ENCODE measurements at regions not wholly inside any gene's neighbourhood (a gene's known extent, or its start where the extent isn't known, plus 50 kb on each side); places are given as distances from the start of the nearest gene placed in this dataset.
"Not testable (repeated sequence)": the region's sequence is repeated elsewhere in the genome, so short reads cannot be mapped to it uniquely, and the experiment has no call there.

DNA sequence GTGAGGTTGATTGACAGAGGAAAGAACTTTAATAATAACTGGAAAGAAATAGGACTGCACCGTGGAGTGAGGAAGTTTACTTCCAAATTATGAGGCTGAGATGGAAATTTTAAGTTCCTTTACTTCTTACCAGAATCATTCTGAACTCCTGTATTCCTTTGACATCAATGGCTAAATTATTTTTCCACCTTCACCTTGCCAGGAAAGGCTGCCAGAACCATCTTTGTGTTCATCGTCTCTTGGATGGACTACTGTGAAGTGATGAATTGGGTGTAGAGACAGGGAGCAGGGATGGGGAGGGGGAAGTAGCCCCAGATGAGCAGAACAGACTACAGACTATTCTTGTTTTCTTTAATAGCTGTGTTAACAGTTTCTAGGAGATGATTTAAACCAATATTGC is 102.1 kb upstream of the CEP162 start:
- no peak for DNase-seq (ENCODE audit: low read depth, low spot score)
- in situ Hi-C loops (cut with HindIII; ENCODE audit: low sequenced_read_pairs): no loop called here
- no peak for TF ChIP-seq CTCF (IDR thresholded peaks at IDR 0.05; ENCODE audit: low read depth, low read length)
- no peak overlapping the region for H3K4me3 ChIP-seq (ENCODE audit: low read depth, low read length)

- DNase-seq (ENCODE audit: low read depth, low spot score): no peak
- no peak for TF ChIP-seq CTCF (IDR thresholded peaks at IDR 0.05; ENCODE audit: low read depth, low read length)
- in situ Hi-C loops (cut with HindIII; ENCODE audit: low sequenced_read_pairs): no loop called here
- no peak overlapping the region for H3K4me3 ChIP-seq (ENCODE audit: low read depth, low read length)
Observed at GRCh38 chr6:84329077-84329476, 101.6 kb upstream of the CEP162 start.

GRCh38 chr6:84317463-84317862 is 90.0 kb upstream of the CEP162 start:
- in situ Hi-C loops (cut with HindIII; ENCODE audit: low sequenced_read_pairs): no loop called here
- DNase-seq (ENCODE audit: low read depth, low spot score): no peak
- H3K4me3 ChIP-seq (ENCODE audit: low read depth, low read length): no peak overlapping the region
- TF ChIP-seq CTCF (IDR thresholded peaks at IDR 0.05; ENCODE audit: low read depth, low read length): no peak

DNA sequence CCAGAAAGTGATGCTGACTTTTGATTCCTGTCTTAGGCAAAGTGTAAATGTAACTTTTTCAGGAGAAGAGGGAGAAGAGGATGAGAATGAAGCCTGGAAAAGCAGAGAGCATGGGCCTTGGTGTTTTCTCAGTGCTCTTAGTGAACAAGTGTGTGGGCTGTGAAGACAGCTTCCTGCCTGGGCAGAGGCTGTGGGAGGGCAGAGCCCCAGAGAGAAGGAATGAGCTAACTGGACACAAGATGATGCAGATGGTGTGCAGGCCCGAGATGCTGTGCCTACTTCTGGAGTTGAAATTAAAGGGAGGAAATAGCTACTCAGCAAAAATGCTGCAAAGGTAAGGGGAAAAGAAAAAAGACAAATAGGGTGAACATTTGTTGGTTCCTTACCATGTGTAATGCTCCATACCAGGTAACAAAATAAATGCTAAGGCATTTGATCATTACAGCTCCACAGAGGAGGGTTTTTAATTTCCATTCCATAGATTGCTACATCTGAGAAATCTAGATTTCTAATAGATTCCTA is 87.0 kb upstream of the CEP162 start:
- in situ Hi-C loops (cut with HindIII; ENCODE audit: low sequenced_read_pairs): no loop called here
- no peak for TF ChIP-seq CTCF (IDR thresholded peaks at IDR 0.05; ENCODE audit: low read depth, low read length)

DNA sequence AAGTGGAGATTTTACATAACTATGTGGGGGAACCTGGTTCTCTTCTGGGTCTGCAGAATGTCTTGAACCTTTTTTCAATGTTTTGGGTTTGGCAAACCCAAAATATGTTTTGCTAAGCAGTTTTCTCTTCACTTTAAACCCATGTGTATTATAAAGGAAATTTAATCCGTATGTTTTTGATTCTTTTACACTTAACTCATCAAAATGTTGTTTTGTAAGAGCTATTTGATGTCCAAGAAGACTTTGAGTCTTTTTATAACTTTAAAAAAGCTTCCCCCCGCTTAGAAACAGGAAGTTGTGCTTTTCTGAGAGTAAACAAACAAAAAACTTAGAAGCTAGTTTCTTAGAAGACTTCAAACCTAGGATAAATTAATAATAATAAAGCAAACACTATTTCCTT is 81.9 kb upstream of the CEP162 start:
- no peak for DNase-seq (ENCODE audit: low read depth, low spot score)
- in situ Hi-C loops (cut with HindIII; ENCODE audit: low sequenced_read_pairs): no loop called here
- H3K4me3 ChIP-seq (ENCODE audit: low read depth, low read length): no peak overlapping the region
- TF ChIP-seq CTCF (IDR thresholded peaks at IDR 0.05; ENCODE audit: low read depth, low read length): no peak

More for the DNA sequence above, 87.0 kb upstream of the CEP162 start:
- no peak for DNase-seq (ENCODE audit: low read depth, low spot score)
- H3K4me3 ChIP-seq (ENCODE audit: low read depth, low read length): no peak overlapping the region

- in situ Hi-C loops (cut with HindIII; ENCODE audit: low sequenced_read_pairs): no loop called here
- DNase-seq (ENCODE audit: low read depth, low spot score): no peak
- TF ChIP-seq CTCF (IDR thresholded peaks at IDR 0.05; ENCODE audit: low read depth, low read length): no peak
- no peak overlapping the region for H3K4me3 ChIP-seq (ENCODE audit: low read depth, low read length)
Observed at GRCh38 chr6:84304881-84305280, 77.4 kb upstream of the CEP162 start.

DNA sequence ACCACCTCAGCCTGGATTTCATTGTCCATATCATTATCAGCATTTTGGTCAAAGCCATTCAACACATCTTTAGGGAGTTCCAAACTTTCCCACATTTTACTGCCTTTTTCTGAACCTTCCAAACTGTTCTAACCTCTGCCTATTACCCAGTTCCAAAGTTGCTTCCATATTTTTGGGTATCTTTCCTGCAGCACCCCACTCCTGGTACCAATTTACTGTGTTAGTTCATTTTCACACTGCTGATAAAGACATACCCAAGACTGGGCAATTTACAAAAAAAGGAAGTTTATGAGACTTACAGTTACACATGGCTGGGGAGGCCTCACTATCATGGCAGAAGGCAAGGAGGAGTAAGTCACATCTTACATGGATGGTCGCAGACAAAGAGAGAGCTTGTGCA is 63.6 kb upstream of the CEP162 start:
- DNase-seq (ENCODE audit: low read depth, low spot score); in situ Hi-C loops (cut with HindIII; ENCODE audit: low sequenced_read_pairs); H3K4me3 ChIP-seq (ENCODE audit: low read depth, low read length): not testable (repeated sequence)

All from astrocyte of the spinal cord (primary cell).